ENCODE measurements at regions not wholly inside any gene's neighbourhood (a gene's known extent, or its start where the extent isn't known, plus 50 kb on each side); places are given as distances from the start of the nearest gene placed in this dataset.

GRCh38 chr22:49424893-49425270, 402.8 kb downstream of the BRD1 start:
- Mint-ChIP-seq H3K27me3 (ENCODE audit: insufficient read depth, low read depth, poor library complexity) (no peaks in the 10 kb centered on the region), H3K9me3 (no peaks in the 10 kb centered on the region), H3K4me1 (peaks cover 3% of the 10 kb centered on the region; the same call in 1 of the 3 replicates), H3K27ac (no peak overlapping the region), H3K36me3 (ENCODE audit: low read depth) (no peaks in the 10 kb centered on the region), H3K4me3 (no peak overlapping the region)
- Histone ChIP-seq H3K4me3 (no peak overlapping the region), H2AFZ (no peak overlapping the region), H3K27ac (ENCODE audit: low read depth) (no peak overlapping the region), H3K79me2 (replicated peaks; ENCODE audit: insufficient read depth) (no peaks in the 10 kb centered on the region), H3K36me3 (ENCODE audit: insufficient read depth) (no peaks in the 10 kb centered on the region; the same call in 1 of the 2 replicates), H3K4me1 (ENCODE audit: insufficient read depth) (no peaks in the 10 kb centered on the region), H3F3A (replicated peaks; ENCODE audit: low read depth) (no peaks in the 10 kb centered on the region), H3K27me3 (ENCODE audit: insufficient read depth) (no peaks in the 10 kb centered on the region), H3K9me2 (ENCODE audit: insufficient read depth) (no peaks in the 10 kb centered on the region), H4K20me1 (replicated peaks; ENCODE audit: insufficient read depth) (no peaks in the 10 kb centered on the region), H3K4me2 (no peak overlapping the region)
- TF ChIP-seq ZNF331 (CRISPR knock-in tag; IDR thresholded peaks at IDR 0.05; ENCODE audit: low read depth): no peak
- TF ChIP-seq, protein P1, sequence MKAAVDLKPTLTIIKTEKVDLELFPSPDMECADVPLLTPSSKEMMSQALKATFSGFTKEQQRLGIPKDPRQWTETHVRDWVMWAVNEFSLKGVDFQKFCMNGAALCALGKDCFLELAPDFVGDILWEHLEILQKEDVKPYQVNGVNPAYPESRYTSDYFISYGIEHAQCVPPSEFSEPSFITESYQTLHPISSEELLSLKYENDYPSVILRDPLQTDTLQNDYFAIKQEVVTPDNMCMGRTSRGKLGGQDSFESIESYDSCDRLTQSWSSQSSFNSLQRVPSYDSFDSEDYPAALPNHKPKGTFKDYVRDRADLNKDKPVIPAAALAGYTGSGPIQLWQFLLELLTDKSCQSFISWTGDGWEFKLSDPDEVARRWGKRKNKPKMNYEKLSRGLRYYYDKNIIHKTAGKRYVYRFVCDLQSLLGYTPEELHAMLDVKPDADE (IDR thresholded peaks at IDR 0.05): no peak
- no peak for TF ChIP-seq EZH2 (IDR thresholded peaks at IDR 0.05; ENCODE audit: low read depth, unreplicated experiment)
- TF ChIP-seq NANOG (IDR thresholded peaks at IDR 0.05; ENCODE audit: borderline replicate concordance): no peak
- DNase-seq (ENCODE audit: low spot score) (no peak), ATAC-seq (no peak)

GRCh38 chr22:49423125-49423650, 404.5 kb downstream of the BRD1 start:
- no peak overlapping the region for H3K4me3 Mint-ChIP-seq
- H3K4me1 Mint-ChIP-seq: peaks cover 3% of the 10 kb centered on the region; the same call in 1 of the 3 replicates
- Histone ChIP-seq H3F3A (replicated peaks; ENCODE audit: low read depth) (no peaks in the 10 kb centered on the region), H3K27ac (ENCODE audit: low read depth) (no peak overlapping the region), H3K79me2 (replicated peaks; ENCODE audit: insufficient read depth) (no peaks in the 10 kb centered on the region), H3K4me1 (ENCODE audit: insufficient read depth) (no peaks in the 10 kb centered on the region), H4K20me1 (replicated peaks; ENCODE audit: insufficient read depth) (no peaks in the 10 kb centered on the region), H3K27me3 (ENCODE audit: insufficient read depth) (no peaks in the 10 kb centered on the region), H3K4me2 (no peak overlapping the region), H2AFZ (no peak overlapping the region), H3K4me3 (no peak overlapping the region), H3K36me3 (ENCODE audit: insufficient read depth) (no peaks in the 10 kb centered on the region; the same call in 1 of the 2 replicates), H3K9me2 (ENCODE audit: insufficient read depth) (no peaks in the 10 kb centered on the region)
- H3K36me3 Mint-ChIP-seq (ENCODE audit: low read depth): no peaks in the 10 kb centered on the region
- no peaks in the 10 kb centered on the region for H3K9me3 Mint-ChIP-seq
- DNase-seq (ENCODE audit: low spot score) (no peak), ATAC-seq (no peak)
- no peak overlapping the region for H3K27ac Mint-ChIP-seq
- H3K27me3 Mint-ChIP-seq (ENCODE audit: insufficient read depth, low read depth, poor library complexity): no peaks in the 10 kb centered on the region
- no peak for TF ChIP-seq ZNF331 (CRISPR knock-in tag; IDR thresholded peaks at IDR 0.05; ENCODE audit: low read depth)
- TF ChIP-seq, protein P2, sequence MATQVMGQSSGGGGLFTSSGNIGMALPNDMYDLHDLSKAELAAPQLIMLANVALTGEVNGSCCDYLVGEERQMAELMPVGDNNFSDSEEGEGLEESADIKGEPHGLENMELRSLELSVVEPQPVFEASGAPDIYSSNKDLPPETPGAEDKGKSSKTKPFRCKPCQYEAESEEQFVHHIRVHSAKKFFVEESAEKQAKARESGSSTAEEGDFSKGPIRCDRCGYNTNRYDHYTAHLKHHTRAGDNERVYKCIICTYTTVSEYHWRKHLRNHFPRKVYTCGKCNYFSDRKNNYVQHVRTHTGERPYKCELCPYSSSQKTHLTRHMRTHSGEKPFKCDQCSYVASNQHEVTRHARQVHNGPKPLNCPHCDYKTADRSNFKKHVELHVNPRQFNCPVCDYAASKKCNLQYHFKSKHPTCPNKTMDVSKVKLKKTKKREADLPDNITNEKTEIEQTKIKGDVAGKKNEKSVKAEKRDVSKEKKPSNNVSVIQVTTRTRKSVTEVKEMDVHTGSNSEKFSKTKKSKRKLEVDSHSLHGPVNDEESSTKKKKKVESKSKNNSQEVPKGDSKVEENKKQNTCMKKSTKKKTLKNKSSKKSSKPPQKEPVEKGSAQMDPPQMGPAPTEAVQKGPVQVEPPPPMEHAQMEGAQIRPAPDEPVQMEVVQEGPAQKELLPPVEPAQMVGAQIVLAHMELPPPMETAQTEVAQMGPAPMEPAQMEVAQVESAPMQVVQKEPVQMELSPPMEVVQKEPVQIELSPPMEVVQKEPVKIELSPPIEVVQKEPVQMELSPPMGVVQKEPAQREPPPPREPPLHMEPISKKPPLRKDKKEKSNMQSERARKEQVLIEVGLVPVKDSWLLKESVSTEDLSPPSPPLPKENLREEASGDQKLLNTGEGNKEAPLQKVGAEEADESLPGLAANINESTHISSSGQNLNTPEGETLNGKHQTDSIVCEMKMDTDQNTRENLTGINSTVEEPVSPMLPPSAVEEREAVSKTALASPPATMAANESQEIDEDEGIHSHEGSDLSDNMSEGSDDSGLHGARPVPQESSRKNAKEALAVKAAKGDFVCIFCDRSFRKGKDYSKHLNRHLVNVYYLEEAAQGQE (IDR thresholded peaks at IDR 0.05; ENCODE audit: unreplicated experiment): no peak
- no peak for TF ChIP-seq CREB1 (CRISPR knock-in tag; IDR thresholded peaks at IDR 0.05; ENCODE audit: low read depth)
- no peak for TF ChIP-seq ZNF462 (CRISPR knock-in tag; IDR thresholded peaks at IDR 0.05)
- TF ChIP-seq CTCF (conservative IDR thresholded peaks at IDR 0.05; ENCODE audit: low read depth in 2 of 2): no peak
- TF ChIP-seq ZNF114 (CRISPR knock-in tag; IDR thresholded peaks at IDR 0.05): no peak

Data from GM23338 (cell line).